Dedifferentiated amniotic fluid mesenchymal stem cell (primary cell): ENCODE measurements at regions not wholly inside any gene's neighbourhood (a gene's known extent, or its start where the extent isn't known, plus 50 kb on each side); places are given as distances from the start of the nearest gene placed in this dataset.
A peak's percentile ranks its signal among the peaks of the same experiment; 100 is the strongest.
"Not testable (repeated sequence)": the region's sequence is repeated elsewhere in the genome, so short reads cannot be mapped to it uniquely, and the experiment has no call there.

Source experiments
- DNase-seq: peaks from one replicate; pipeline ENCODE4 v3.0.0-alpha.2; 2016; ENCODE audit errors: extremely low spot score

DNA sequence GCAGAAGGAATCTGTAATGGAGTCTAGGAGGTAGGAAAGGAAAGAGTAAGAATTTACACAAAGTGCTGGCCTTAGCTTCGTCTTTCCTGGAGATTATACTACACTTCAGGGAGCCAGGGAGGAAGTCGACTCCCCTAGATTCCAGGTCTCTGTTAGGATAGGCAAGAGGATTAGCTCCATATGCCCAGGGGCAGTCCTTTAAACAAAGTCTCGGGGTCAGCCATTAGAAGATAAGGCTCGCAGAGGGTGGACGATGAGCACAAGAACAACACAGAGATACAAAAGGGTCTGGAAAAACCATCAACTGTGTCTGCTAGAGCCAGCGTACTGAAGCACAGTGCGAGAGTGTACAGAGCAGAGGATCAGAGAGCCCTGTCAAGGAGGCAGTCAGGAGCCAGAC is 344.7 kb upstream of the TNC start:
- DNase-seq = no peak

DNA sequence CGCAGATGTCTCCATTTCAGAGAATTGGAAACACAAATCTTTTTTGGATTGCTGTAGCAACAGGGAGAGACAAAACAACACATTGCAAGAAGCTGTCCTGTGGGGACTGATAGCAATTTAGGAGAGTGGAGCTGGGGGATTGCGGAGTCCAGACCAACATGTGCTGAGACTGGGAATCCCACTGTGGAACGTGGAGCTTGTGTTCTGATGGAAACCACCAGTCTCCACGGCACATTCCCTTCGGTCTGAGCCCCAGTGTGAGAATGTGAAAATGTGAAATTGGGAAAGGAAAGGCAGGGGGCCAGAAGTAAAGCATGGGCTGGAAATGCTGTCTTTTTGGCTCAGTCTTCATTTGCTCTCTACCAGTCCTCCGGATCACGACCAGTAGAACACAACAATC is 348.8 kb upstream of the TNC start:
- no peak for DNase-seq

DNA sequence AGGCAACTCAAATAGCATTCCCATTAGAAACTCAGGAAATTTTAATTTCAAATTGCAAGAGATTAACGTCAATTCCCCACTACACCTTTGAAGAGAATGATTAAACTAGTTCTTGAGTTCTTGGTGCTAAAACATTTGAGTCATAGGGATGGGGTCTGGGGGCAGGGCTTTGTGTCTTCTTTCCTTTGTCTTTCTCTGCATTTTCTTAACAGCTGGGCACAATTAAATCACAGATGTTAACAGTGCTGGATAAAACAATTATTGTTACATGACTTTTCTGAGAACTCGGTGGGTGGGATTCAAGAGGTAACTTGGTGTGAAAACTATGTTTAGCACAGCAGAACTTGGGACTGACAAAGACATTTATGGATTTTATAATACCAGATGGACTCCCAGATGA is 351.9 kb upstream of the TNC start:
- no peak for DNase-seq

DNA sequence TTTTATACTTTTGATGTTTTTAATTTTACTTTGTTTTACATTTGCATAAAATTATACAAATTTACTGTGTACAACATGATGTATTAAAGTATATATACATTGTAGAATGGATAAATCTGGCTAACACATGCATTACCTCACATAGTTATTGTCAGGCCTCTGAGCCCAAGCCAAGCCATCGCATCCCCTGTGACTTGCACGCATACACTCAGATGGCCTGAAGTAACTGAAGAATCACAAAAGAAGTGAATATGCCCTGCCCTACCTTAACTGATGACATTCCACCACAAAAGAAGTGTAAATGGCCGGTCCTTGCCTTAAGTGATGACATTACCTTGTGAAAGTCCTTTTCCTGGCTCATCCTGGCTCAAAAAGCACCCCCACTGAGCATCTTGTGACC is 355.1 kb upstream of the TNC start:
- not testable (repeated sequence) for DNase-seq

DNA sequence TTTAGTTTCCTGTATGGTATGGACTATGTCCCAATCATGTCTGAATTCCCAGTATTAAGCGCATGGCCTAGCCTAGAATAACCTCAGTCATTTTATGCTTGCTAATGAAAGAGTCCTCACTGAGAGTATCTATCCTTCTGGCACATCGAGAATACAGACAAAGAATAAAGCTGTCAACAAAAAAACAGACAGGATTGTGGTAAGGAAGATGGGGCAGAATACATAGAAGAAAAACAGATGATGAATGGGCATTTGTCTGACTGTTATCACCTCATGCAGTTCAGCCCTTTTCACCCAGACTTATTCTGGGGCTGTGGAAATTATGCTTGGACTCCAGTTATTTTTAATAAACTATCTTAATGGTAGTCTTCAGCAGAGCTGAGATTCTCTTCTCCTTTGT is 363.8 kb upstream of the TNC start:
- DNase-seq = no peak

DNA sequence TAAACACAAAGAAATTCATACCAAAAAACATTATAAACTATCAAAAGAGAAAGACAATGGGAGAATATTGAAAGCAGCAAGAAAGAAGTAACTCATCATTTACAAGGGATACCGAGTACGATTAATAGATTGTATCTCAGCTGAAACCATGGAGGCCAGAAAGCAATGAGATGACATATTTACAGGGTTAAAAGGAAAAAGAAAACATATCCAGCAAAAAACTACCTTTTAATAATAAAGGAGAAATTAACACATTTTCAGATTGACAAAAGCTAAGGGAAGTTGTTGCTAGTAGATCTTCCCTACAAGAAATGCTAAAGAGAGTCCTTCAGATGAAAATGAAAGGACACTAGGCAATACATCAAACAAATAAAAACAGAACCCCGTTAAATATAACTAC is 364.8 kb upstream of the TNC start:
- DNase-seq = no peak

DNA sequence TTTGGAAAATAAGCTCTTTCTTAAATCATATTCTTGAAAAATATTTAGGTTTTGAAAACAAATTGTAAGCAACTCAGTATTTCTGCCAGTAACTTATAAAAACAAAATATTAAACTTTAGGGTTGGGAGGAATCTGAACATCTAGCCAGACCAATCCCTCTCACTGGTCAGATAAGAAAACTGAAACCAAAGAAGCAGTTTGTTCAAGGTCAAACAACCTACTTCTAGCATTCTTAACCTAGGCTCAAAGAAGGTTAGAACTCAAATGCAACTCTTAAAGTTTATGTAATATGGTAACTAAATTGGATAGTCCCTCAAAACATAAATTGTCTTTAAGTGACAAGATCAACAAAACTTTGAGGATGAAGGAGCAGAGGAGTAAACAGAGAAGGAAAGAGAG is 374.9 kb upstream of the TNC start:
- DNase-seq = no peak

DNA sequence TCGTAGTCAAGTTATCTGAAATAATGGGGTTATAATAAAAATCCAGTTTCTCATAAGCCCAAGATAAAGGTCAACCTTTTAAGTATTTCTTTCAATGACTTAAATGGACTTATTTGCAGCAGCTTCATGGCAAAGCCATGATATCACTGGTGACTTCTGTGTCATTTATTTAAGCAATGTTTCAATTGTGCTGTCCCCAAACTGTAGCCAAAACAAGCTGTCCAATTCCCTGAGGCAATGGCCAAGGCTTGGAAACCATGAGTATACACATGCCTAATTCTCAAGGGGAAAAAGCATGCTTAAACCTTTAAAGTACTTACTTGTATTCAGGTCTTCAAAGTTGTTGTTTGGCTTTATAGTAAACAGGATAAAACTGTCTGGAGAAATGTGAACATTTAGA is 376.4 kb upstream of the TNC start:
- no peak for DNase-seq

DNA sequence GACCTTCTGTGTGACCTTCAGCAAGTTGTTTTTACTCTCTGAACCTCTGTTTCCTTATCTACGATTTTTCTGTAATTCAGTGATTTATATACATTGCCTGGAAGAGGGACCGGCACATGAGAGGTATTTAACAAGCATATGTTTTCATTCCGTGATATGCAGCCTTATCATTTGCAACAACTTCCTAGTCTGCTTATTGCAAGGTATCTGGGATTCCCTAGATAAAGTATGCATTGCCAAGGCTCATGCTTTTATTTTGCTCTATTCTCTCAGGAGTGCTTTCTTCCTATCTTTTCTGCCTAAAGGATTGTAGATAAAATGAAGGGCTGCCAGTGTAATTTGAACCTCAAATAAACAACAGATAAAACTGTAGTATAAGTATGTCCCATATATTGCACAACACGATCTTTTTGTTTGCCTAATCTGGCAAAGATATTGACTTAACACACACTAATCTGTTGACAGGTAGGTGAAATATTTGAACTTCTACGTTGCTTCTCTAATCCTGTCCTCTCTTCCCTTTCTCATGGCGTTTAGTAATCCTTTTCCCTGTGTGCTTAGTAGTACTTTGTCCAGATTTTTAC is 377.2 kb upstream of the TNC start:
- no peak for DNase-seq

DNA sequence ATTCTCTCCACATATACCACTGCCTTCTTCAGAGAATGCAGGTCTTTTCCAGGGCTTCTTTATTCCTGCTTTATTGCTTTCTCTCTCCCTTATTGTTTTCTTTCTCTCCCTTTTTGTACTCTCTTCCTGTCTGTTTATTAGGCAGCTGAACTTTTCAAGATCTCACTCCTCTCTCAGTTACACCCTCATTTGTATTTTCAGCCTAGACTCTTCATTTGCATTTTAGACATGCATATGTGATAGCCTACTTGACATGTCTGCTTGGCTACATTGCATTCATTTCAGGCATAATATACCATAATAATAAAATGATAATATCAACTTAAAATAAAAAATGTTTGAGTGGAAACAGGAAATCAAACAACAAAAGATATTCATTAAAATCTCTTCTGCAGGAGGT is 377.9 kb upstream of the TNC start:
- DNase-seq = no peak

DNA sequence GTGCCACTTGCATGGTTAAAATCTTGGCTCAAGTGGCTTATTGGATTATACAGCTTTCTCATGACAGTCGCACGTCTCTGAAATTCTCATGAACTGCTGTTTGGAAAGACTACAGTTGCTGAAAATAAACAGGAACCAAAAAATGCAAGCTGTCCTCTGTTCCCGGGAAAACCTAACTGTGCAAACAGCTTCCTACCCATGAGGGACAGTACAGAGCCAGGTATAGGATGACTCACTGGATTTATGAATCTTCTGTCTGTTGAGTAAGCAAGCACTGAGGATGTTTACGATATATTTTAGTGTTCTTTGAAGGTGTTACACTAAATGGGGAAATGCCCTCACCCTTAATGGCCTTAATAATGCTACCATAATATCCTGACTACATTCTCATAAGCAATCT is 380.3 kb upstream of the TNC start:
- DNase-seq = no peak

DNA sequence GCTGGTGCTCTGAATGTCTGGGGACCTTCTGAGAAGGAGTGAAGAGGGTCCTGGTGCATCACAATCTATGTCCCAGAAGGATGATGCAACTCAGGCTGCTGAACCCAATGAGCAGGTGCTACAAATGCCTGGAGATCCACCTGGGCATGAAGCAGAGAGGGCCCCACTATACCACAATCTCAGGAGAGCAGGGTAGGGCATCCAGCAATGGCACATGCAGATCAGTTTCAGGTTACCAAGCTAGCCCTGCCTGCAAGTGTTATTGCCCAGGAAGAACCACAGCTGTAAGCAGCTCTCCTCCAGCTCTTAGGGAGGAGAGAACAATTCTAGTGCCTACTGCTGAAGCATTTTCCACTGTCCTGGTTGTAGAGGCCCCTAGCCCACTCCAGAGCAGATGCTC is 389.2 kb upstream of the TNC start:
- DNase-seq = no peak

DNA sequence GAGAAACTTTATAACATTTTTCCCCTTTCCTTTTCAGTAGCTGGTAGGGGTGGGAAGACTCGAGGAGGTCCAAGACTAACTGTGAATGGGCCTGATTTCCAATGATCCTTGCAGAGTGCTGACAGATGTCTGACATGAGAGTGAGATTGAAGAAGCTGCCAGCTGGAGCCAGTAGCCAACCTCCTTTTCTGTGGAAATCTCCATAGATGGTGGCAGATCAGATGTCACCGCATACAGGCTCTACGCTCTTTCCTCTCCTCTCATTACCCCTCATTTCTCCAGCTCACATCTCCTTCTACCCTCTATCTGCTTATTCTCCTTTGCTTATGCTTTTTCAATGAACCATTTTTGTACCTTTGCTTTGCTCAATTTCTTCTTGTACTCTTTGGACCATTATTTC is 395.2 kb upstream of the TNC start:
- DNase-seq = no peak

DNA sequence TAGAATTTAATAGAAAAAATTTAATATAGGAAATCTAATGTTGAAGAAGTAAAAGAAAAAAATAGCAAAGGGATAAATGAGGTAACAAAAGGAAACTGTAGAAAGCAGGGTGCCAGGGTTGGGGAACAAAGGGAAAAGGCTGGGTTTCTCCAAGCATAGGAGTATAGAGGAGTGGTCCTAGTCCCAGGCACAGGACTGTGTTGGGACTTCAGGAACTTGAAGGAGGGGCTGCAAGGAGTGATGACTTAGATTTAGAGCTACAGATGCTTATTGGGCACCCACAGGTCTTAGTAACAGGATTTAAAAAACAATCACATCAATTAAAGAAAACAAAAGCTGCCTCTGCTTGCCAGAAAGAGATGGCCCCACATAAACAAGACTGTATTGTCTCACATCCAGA is 396.5 kb upstream of the TNC start:
- DNase-seq = no peak

DNA sequence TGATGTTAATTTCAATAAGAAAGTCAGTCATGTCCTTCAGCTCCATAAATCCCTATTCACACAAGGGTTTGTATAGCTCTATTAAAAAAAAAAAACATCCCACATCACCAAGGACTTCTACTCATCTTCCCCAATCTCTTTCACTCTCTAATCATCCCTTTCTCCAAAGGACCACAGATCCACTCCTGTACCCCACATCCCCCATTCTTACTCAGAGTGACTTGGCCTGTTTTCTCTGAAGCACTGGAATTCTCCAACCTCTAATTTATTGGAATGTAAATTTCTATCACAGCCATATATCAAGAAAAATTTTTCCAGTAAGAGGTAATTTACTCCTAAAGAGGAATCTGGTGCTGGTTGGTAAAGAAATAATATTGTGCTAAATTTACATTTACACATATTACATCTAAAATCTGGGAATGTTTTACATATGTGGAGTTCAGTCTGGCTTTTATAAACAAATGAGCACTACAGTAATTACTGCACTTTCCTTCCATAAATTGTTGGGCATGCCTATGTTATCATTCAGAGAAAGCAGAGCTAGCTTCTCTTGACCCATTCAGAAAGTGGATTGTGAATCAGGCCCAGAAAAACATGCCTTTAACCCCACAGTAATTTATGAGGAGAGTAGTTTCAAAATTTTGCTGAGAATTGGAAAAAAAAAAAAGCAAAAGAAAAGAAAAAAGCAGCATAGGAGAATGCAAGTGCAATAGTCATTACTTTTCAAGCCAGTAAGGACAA is 399.5 kb upstream of the TNC start:
- DNase-seq = no peak

DNA sequence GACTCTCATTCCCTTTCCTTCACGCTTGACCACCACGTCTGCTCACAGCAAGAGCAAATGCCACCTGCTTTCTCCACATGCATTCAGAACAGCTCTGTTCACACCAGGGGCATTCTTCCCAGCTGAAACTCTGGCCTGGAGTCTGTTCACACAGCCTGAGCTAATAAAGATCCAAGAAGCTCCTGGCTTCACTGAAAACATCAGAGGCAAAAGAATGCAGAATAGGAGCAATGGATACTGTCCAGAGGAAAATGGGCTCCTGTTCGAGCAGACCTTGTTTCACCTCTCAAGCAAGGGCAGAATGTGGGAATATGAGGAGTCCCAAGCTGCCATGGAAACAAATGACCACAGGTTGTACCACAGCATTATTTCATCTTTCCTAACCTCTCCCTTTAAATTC is 402.7 kb upstream of the TNC start:
- no peak for DNase-seq

DNA sequence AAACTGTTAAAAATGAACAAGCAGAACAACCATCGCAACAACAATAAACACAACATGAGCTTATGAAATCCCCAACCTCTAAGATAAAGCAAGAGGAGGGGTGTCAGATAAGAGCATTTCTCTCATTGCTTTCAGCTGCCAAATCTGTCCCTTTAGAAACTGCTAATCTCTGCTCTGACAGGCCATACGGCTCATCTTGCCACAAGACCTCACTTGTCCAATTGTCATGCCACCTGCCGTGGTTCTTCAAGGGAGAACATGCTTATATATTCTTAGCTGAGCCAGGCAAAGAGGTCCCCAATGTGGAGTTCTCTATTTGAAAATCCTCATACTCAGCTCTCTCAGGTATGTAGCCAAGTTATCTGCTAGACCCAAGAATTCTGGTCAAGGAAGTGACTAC is 405.0 kb upstream of the TNC start:
- no peak for DNase-seq

DNA sequence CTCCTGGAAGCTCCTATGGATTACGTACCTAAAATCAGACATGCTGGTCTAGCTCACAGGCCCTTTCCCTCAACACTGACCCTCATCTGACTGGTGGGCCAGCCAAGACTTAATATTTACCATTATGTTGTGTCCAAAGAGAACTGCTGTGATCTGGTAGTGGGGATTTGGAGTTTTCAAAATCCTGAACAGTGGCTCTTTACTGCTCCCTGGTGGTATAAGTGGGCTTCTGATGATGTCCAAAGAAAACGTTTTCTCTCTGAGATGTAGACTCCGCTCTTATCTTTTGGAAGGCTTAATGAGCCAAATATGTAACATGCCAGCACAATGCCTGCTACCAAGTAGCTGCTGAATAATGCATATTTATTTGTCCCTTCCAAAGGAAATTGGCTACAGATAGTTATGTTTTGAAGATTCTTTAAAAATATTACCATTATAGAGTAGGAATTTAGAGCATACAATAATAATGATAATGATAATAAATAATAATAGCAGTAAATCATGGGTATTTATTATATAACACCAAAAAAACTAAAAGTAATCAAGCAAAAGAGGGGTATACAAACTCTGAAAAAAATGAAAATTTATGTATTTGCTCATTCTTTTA is 406.6 kb upstream of the TNC start:
- DNase-seq = peak; percentile 70

DNA sequence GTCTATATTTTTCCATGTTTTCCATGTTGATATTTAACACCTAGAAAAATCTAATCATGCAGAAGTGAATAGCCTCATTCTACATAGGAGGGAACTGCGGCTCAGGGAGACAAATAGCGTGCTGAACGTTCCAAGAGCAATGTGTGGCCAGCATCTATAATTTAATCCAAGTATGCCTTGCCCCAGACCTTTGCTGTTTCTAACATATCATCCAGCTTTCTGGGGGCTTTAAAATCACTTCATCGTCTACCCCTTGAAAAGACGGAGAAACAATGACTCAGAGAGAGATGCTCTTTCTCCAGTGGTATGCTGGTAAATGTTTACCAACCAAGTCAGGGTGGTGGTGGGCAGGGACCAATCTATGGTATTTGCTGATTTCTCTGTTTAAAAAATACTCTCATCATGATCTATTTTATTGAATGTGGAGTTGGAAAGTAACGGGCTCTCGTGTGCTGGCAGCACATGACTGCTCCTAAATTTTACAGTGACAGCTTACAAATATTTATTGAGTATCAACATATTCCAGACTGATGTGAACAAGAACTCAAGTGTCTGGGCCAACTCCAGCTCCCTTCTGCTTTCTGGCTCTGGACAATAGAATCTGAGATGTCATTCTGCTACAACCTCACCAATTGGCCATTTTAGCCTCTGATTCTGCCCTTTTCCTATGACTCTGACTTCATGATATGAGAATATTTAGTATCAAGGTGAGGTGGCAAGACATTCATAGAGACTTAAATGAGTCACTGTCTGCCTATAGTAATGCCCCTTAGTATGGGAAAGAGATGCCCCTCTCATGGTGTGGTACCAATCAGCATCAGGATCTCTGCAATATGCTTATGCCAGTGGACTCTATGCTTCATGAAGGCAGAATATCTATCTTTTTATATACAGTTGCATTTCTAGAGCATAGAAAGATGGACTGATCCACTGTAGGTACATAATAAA is 407.4 kb upstream of the TNC start:
- DNase-seq = no peak

DNA sequence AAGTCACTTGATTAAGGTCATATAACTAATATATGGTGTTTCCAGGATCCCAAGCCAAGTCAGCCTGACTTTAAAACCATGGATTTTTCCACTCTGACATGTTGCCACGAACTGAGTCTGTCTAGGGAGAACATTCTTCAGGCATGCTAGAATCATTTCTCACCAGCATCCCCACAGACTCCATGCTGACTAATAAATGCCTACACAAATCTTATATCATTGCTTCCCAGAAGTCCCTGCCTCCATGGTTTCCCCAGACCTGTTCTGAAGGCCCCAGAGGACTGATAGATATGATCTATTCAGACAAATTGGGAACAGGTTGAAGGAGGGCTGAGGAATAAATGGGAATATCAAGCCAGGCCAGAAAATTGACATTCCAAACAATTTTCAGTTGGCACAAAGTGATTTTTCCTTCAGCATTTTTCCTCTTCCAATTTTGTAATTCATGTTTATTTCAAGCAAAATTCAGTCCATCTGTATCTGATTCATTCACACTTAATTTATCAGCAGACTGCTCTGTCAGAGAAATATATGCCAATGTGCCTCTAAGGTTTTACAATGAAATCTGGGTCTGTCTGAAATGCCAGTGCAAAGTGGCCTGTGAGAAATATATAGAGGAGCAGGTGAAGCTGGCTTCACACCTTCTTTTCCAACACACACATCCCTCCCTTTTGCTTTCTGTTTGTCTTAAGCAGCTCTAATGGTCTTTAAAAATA is 413.6 kb upstream of the TNC start:
- DNase-seq = peak; percentile 83

DNA sequence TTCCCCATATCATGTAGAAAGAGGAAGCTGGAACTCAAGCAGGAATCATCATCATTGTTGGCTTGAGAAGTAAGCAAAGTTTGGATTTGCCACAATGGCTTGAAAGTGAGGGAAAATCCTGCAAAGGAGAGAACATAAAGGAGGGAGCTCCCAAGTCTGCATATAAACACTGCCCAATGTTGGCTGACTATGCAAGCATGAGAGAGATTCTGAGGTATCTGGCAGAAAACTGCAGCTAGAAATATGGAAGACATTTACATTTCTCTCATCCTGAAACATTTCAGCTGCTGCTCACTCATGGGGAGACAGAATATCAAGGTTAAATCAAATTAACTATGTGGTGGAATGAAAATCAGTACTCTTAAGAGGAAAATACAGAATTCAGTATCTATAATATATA is 415.6 kb upstream of the TNC start:
- DNase-seq = no peak

DNA sequence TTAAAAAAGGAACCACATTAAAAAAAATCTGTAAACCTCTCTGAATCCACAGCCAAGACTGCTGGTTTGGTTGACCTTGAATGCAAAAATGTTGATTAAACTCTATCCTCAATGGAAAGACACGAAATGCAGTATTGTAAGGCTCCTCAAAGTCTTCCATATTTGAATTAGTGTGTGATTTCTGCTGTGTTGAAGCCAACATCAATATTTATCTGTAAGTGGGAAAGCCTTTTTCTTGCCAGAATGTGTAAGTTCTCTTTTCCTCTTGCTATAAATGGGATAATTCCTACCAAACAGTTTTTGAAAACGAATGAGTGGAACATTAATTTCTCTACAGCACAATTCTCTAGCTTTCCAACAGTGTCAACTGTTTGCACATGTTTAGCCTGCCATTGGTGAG is 422.1 kb upstream of the TNC start:
- no peak for DNase-seq
